Ovary (tissue), 3 donors: ENCODE measurements at regions not wholly inside any gene's neighbourhood (a gene's known extent, or its start where the extent isn't known, plus 50 kb on each side); places are given as distances from the start of the nearest gene placed in this dataset.

Experiments used
- EP300 ChIP-seq: sonication (generic); formaldehyde crosslinking; IDR thresholded peaks from one replicate; pipeline ENCODE4 v1.6.1; 2017; ENCODE audit warnings: antibody characterized with exemption
- POLR2A ChIP-seq: fragments of 450-650 bp; IDR thresholded peaks from one replicate; pipeline ENCODE4 v1.6.1; 2017; ENCODE audit warnings: antibody characterized with exemption, mild to moderate bottlenecking, moderate library complexity
- TF ChIP-seq, protein P1 (sequence below), 3 donors: fragments of 450-650 bp in 2 of 3; fragments of 200-600 bp in 1 of 3; IDR thresholded peaks; one replicate each; pipeline versions ENCODE4 v1.5.1 to v1.8.0; 2016 to 2022; ENCODE audit warnings: antibody characterized with exemption in 3 of 3, mild to moderate bottlenecking in 1 of 3
- donor health status: DM: no; HTN: no; CAD: no.

DNA sequence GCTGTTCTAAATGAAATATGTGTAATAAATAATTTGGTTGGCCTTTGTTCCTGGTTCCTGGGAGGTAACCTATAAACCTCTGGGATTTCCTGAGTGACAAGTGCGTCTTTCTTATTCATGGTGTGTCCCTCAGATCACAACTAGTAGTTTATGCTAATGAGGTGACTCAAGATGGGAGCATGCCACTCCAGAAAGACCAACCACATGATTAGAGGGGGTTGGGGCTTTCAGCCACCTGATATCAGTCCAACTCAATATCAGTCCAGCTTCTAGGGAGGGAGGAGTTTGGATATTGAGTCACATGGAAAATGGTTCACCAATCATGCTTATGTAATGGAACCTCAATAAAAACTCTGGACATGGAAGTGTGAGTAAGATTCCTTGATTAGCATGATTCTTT is 96.6 kb downstream of the QPCT start:
- TF ChIP-seq, protein P1, sequence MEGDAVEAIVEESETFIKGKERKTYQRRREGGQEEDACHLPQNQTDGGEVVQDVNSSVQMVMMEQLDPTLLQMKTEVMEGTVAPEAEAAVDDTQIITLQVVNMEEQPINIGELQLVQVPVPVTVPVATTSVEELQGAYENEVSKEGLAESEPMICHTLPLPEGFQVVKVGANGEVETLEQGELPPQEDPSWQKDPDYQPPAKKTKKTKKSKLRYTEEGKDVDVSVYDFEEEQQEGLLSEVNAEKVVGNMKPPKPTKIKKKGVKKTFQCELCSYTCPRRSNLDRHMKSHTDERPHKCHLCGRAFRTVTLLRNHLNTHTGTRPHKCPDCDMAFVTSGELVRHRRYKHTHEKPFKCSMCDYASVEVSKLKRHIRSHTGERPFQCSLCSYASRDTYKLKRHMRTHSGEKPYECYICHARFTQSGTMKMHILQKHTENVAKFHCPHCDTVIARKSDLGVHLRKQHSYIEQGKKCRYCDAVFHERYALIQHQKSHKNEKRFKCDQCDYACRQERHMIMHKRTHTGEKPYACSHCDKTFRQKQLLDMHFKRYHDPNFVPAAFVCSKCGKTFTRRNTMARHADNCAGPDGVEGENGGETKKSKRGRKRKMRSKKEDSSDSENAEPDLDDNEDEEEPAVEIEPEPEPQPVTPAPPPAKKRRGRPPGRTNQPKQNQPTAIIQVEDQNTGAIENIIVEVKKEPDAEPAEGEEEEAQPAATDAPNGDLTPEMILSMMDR (IDR thresholded peaks at IDR 0.05): no peak
- TF ChIP-seq POLR2A: no peak
- TF ChIP-seq EP300: no peak
